ENCODE measurements at regions not wholly inside any gene's neighbourhood (a gene's known extent, or its start where the extent isn't known, plus 50 kb on each side); places are given as distances from the start of the nearest gene placed in this dataset.

GRCh38 chr5:108560581-108560980 lies 178.7 kb upstream of the FBXL17 start:
- TF ChIP-seq POLR2AphosphoS5 (IDR thresholded peaks at IDR 0.05; ENCODE audit: low read depth, low read length): no peak
- no peak for TF ChIP-seq POLR2A (IDR thresholded peaks at IDR 0.05; ENCODE audit: low read depth, low read length)

All from GM12892 (cell line).